GM23338 (cell line): ENCODE measurements at regions not wholly inside any gene's neighbourhood (a gene's known extent, or its start where the extent isn't known, plus 50 kb on each side); places are given as distances from the start of the nearest gene placed in this dataset.

Experiments used
- CREB1 ChIP-seq: fragments of 250-450 bp; sonication (Bioruptor Pico); IDR thresholded peaks from 2 replicates; pipeline ENCODE4 v1.5.0; 2020; ENCODE audit warnings: low read depth, mild to moderate bottlenecking, moderate library complexity
- CTCF ChIP-seq, 2 experiments: fragments of 200-600 bp in 1 of 2; sonication (generic) in 1 of 2; conservative IDR thresholded peaks; 2 replicates each; pipeline versions ENCODE4 v1.5.1 to v1.6.1; 2016 to 2017; ENCODE audit warnings: antibody characterized with exemption in 2 of 2, low read depth in 2 of 2, mild to moderate bottlenecking in 2 of 2, moderate library complexity in 1 of 2
- ETS1 ChIP-seq: IDR thresholded peaks from 2 replicates; pipeline ENCODE4 v1.6.1; 2016; ENCODE audit warnings: antibody characterized with exemption
- EZH2 ChIP-seq: fragments of 200-600 bp; sonication (generic); IDR thresholded peaks from one replicate; pipeline ENCODE4 v1.8.0; 2017; ENCODE audit warnings: antibody characterized with exemption, mild to moderate bottlenecking, low read depth; ENCODE audit not compliant: unreplicated experiment
- EZH2phosphoT487 ChIP-seq: fragments of 200-600 bp; sonication (generic); IDR thresholded peaks from one replicate; pipeline ENCODE4 v1.8.1; 2018; ENCODE audit warnings: antibody characterized with exemption; ENCODE audit not compliant: unreplicated experiment
- JUNB ChIP-seq: IDR thresholded peaks from one replicate; pipeline ENCODE4 v1.6.1; 2016; ENCODE audit warnings: antibody characterized with exemption; ENCODE audit not compliant: unreplicated experiment
- NANOG ChIP-seq: IDR thresholded peaks from 2 replicates; pipeline ENCODE4 v1.6.1; 2016; ENCODE audit warnings: antibody characterized with exemption, borderline replicate concordance
- POLR2AphosphoS5 ChIP-seq: IDR thresholded peaks from 2 replicates; pipeline ENCODE4 v1.6.1; 2016; ENCODE audit warnings: antibody characterized with exemption, low read depth
- STAT1 ChIP-seq: IDR thresholded peaks from one replicate; pipeline ENCODE4 v1.6.1; 2016; ENCODE audit warnings: antibody characterized with exemption; ENCODE audit not compliant: unreplicated experiment
- ZNF114 ChIP-seq: fragments of 250-450 bp; sonication (Bioruptor Pico); IDR thresholded peaks from 2 replicates; pipeline ENCODE4 v1.5.0; 2020; ENCODE audit warnings: mild to moderate bottlenecking, moderate library complexity
- ZNF331 ChIP-seq: fragments of 250-450 bp; sonication (Bioruptor Pico); IDR thresholded peaks from 2 replicates; pipeline ENCODE4 v1.5.0; 2020; ENCODE audit warnings: low read depth, mild to moderate bottlenecking, moderate library complexity
- ZNF462 ChIP-seq: fragments of 250-450 bp; sonication (Bioruptor Pico); IDR thresholded peaks from 2 replicates; pipeline ENCODE4 v1.5.0; 2020; ENCODE audit warnings: mild to moderate bottlenecking, moderate library complexity

GRCh38 chr10:78905957-78906308, 162.8 kb upstream of the ZMIZ1 start (continued):
- TF ChIP-seq ZNF462 (CRISPR knock-in tag) (no peak), CREB1 (CRISPR knock-in tag) (no peak), ZNF331 (CRISPR knock-in tag) (no peak), JUNB (no peak), ZNF114 (CRISPR knock-in tag) (no peak), EZH2phosphoT487 (no peak), EZH2 (no peak), POLR2AphosphoS5 (no peak), STAT1 (no peak), CTCF (conservative IDR thresholded peaks at IDR 0.05; ENCODE audit: low read depth in 2 of 2) (no peak), NANOG (no peak), ETS1 (no peak)
